EL (cell line): ENCODE measurements at regions not wholly inside any gene's neighbourhood (a gene's known extent, or its start where the extent isn't known, plus 50 kb on each side); places are given as distances from the start of the nearest gene placed in this dataset.
A peak's percentile ranks its signal among the peaks of the same experiment; 100 is the strongest.

Source experiments
- DNase-seq: peaks from one replicate; pipeline ENCODE4 v3.0.0-alpha.2; 2016

DNA sequence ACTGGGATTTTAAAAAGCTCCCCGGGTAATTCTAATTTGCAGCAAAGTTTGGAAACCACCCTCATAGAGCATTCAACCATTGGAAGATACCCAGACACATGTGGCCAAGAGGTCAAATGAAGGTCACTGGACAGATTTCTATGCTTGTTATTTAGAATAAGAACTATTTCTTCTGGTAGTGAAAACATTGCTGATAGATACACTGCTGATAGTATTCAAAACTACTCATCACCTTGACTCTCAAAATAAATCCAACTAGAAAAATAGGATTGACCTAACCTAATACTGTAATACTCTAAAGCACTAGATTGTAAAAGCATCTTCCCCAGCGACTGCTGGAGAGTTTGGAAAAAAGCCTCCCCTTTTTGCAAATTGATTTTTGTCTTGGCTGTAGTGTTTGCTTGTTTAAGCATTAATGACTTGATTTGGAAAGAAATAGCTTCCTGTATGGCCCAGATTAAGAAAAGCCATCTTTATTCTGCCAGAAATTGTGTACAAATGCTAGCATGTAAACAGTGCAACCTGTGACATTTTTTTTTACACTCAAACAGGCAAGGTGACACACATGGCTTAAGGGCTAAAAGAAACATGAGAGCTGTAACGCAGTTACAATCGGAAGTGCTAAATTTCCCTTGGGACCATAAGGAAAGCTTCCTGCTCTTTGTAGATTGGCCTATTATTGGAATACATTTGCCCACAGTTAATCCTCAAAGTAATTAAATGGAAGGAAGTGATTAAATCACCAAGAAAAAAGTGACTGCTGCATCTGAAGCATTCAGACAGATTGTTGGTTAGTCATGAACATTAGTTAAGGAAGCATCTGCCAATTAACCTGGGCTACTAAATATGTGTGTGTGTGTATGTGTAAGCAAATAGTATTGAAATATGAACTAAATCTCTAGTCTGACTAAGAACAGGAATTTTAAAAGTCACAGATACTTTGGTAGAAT, 356.5 kb upstream of the ATP2B1 start:
- DNase-seq: peak; percentile 12

- peak; percentile 16 for DNase-seq
Observed at GRCh38 chr12:90062799-90063198, 354.2 kb upstream of the ATP2B1 start.

GRCh38 chr12:90061809-90062208, 353.2 kb upstream of the ATP2B1 start:
- DNase-seq: no peak

- no peak for DNase-seq
Observed at GRCh38 chr12:90060031-90060430, 351.4 kb upstream of the ATP2B1 start.

DNA sequence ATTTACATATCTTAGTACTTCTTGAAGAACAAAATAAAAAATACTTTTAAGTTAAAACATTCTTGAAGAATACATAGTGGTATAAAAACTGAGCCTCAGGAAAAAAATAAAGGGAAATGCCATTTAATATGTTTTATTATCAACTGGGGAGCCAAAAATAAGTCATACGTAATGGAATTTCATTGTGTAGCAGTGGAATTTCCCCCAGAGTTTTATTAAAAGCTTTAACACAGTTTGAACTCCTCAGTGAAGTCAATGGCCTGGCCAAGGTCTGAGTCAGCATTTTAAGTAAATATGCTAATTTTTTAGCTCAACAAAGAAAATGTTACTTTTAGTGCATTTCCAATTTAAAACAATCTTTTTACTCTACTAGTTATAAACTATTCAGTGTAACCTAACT, 350.1 kb upstream of the ATP2B1 start:
- DNase-seq: peak; percentile 88

- DNase-seq: no peak
Observed at GRCh38 chr12:90055071-90055470, 346.4 kb upstream of the ATP2B1 start.

GRCh38 chr12:90048918-90049317, 340.3 kb upstream of the ATP2B1 start:
- DNase-seq: no peak

GRCh38 chr12:90045559-90045958, 336.9 kb upstream of the ATP2B1 start:
- no peak for DNase-seq

GRCh38 chr12:90044069-90044468, 335.4 kb upstream of the ATP2B1 start:
- DNase-seq: no peak

DNA sequence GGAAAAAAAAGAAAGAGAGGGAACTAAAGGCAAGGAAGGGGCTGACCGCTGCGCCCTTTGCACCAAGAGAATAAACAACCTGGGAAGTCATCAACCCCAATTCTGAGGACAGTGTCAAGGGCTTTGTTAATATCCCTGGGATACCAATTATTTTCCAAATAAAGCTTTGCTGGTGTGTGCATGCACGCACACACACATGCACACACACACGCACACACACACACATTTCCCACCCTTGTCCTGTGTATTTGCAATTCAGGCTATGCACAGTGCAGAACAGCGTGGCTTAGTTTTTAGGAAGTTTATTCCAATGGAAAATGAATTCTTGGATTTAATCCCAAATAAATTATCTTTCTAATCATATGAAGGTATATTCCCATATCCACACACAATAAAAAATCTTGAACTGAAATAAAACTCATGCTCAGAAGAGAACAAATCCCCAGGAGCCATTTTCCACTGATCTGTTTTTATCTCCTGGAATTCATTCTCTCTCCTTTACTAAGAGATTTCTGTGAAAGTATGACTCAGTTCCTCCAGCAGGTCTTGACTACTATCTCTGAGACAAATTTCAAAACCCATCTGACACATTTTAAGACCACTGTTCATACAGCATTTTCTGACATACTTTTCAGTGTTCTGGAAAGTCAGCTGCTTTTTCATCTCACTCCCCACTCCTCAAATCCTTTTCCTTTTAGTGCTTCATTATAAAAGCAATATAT, 334.4 kb upstream of the ATP2B1 start:
- DNase-seq: peak; percentile 56

- no peak for DNase-seq
Observed at GRCh38 chr12:90038289-90038688, 329.7 kb upstream of the ATP2B1 start.

GRCh38 chr12:90037740-90038139, 329.1 kb upstream of the ATP2B1 start:
- DNase-seq: peak; percentile 39

DNA sequence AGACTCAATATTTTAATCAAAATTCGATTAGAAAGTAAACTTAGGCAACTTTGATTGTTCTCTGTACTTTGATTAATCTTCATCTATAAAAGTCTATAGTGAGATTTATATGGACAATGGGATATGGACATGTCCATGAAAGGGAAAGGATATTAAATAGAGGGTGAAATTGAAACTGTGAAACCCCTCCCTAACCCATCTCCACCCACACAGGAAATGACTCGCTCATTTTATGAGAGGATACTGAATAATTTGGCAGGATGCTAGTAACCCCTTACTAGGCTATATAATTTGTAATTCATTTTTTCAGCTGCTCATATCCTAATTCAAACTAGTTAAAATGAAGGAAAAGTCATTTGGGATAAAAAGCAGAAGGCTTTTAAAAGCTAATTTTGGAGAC, 328.0 kb upstream of the ATP2B1 start:
- DNase-seq: peak; percentile 80

DNA sequence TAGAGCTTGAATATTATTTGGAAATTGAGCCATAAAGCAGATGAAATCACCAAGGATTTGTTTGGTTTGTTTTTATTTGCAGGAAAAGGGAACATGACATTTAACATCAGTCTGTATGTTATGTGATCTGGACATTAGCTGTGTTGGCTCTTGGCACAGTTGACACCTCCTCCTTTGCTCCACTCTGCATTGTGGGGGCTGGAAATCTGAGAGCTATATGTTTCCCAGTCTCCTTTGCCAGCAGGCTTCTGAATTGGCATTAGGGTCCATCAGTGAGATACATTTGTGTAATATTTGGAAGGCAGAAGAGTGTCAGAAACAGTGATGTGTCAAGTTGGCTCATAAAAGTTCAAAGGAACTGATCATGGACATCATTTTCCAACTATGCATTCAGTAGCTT, 322.1 kb upstream of the ATP2B1 start:
- DNase-seq: no peak

- DNase-seq: no peak
Observed at GRCh38 chr12:90029317-90029716, 320.7 kb upstream of the ATP2B1 start.

- DNase-seq: peak; percentile 24
Observed at GRCh38 chr12:90028635-90029051, 320.0 kb upstream of the ATP2B1 start.

DNA sequence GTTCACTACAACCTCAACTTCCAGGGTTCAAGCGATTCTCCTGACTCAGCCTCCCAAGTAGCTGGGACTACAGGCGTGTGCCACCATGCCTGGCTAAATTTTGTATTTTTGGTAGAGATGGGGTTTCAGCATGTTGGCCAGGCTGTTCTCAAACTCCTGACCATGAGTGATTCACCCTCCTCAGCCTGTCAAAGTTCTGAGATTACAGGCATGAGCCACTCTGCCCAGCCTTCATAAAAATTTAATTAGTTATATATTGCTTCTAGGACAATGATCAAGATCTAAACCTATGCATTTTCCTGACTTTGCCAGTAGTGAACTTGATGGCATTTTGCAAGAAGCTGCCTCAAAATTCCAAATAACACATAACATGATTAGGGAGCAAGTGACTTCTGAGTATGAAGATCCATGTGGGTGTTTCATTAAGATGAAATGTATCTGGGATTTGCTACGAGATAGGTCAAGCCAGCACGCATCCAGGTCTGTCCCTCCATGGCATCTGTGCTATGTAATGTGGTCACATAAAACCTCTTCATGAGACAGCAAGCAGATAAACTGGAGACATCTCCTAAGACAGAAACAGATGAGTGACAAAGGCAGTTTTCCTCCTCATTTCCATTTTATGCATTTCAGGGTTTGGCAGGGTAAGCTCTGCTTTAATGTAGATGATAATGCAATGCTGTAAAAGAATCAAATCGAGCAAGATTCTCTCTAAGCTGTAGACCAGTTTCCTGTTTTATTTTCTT, 319.4 kb upstream of the ATP2B1 start:
- DNase-seq: peak; percentile 43

- no peak for DNase-seq
Observed at GRCh38 chr12:90027041-90027440, 318.4 kb upstream of the ATP2B1 start.

DNA sequence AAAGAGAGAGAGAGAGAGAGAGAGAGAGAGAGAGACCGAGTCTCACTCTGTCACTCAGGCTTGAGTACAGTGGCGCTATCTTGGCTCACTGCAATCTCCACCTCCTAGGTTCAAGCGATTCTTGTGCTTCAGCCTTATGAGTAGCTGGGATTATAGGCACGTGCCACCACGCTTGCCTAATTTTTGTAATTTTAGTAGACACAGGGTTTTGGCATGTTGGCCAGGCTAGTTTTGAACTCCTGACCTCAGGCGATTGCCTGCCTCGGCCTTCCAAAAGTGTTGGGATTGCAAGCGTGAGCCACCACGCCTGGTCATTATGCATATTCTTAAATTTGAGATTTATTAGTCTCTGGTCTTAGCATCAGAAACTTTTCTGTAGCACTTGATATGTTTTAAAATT, 317.9 kb upstream of the ATP2B1 start:
- DNase-seq: no peak

- peak; percentile 89 for DNase-seq
Observed at GRCh38 chr12:90024262-90024661, 315.6 kb upstream of the ATP2B1 start.

DNA sequence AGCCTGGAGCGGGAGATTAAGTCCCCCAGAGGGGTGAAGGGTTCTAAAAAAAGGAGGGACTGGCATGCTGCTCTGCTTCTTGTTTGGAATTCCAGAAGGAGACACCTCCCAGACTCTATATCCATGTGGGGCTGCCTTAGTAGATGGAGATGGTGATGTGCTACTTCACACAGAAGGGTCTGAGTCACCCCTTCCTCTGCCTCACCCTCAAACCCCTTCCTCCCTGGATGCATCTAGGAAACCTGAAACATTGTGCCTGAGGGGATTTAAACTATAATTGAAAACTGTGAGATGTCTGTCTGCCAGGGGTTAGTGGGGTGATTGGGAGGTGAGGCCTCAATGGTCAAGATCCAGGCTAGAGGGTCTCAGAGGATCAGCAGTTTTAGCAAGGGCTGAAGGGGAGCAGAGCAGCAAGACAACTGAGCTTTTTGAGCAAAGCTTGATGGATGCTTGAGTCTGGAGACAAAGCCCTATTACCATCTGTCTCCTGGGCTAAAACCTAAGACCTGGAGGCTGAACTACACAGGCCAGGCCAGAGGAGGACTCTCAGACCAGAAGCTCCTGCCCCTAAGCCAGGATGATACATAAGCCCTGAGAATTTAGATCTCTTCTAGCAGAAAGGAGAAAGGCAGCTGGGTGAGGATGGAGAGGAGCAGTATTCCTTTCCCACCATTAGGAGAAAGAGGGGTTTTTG, 314.7 kb upstream of the ATP2B1 start:
- peak; percentile 61 for DNase-seq

- DNase-seq: no peak
Observed at GRCh38 chr12:90021795-90022440, 313.3 kb upstream of the ATP2B1 start.
